NCI-H748 treated with DMSO at 0.1 percent for 48 hours (cell line): ENCODE measurements at regions not wholly inside any gene's neighbourhood (a gene's known extent, or its start where the extent isn't known, plus 50 kb on each side); places are given as distances from the start of the nearest gene placed in this dataset.

Source experiments
- DNase-seq: peaks from one replicate; lab custom pipeline; 2025; lab: John Stamatoyannopoulos, UW

- DNase-seq = no peak
Observed at GRCh38 chr1:54497338-54497737, 50.7 kb upstream of the ACOT11 start.

DNA sequence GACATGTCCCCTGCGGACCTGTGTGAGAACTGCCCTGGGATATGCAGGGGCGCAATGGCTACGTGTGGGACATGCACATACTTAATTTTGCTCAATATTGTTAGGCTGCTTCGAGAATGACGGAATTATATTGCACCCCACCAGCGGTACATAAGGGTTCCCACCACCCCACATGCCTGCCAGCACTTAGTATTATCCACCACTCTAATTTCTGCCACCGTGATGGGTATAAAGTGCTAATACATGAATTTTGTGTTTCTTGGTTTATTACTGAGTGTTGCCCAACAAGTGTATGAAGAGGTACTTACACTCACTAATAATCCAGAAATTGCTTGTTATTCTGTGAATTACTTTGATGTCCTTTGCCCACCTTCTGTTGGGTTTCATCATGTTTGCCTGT, 52.1 kb upstream of the ACOT11 start:
- no peak for DNase-seq

GRCh38 chr1:54493608-54494007, 54.4 kb upstream of the ACOT11 start:
- no peak for DNase-seq

DNA sequence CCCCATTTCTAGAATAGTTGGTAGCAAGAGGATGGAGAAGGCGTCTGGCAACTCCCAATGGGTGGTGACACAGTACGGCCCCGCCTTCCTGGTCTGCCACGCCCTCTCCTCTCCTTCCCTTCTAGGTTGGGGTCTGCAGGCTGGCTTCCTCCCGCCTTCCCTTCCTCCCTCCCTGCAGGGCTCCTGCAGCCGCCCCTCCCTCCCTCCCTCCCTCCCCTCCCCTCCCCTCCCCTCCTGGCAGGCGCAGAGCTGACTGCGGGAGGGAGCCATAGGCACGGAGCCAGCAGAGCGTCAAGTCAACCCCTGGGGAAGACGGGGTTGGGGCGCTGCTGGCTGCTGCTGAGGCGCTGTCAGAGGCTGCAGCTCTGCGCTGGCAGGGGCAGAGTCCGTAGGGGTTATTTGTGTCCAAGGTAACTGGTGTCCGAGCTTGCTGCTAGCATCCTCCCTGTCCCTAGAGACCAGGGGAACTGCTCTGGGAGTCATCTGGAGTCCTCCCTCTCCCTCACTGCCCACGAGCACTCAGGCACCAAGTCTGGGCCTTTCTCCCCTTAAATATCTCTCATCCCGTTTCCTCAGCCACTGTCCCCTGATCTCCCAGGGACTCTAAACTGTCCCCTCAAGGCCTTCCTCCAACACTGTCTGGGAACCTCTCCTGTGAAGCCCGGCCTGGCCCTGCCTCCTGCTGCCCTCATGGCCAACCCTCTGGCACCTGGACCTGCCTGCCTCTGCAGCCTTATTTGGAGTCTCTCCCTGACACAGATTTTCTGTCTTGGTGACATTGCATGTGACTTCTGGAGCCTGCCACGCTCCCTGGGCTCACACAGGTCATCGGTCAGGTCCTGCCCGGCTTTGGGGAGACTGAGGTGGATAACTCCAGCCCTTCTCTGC, 57.4 kb upstream of the ACOT11 start:
- no peak for DNase-seq

- DNase-seq = no peak
Observed at GRCh38 chr1:54489627-54490250, 58.3 kb upstream of the ACOT11 start.

GRCh38 chr1:54488779-54489626, 59.0 kb upstream of the ACOT11 start:
- DNase-seq = peak; percentile 69

GRCh38 chr1:54488065-54488750, 59.8 kb upstream of the ACOT11 start:
- DNase-seq = peak; percentile 81

DNA sequence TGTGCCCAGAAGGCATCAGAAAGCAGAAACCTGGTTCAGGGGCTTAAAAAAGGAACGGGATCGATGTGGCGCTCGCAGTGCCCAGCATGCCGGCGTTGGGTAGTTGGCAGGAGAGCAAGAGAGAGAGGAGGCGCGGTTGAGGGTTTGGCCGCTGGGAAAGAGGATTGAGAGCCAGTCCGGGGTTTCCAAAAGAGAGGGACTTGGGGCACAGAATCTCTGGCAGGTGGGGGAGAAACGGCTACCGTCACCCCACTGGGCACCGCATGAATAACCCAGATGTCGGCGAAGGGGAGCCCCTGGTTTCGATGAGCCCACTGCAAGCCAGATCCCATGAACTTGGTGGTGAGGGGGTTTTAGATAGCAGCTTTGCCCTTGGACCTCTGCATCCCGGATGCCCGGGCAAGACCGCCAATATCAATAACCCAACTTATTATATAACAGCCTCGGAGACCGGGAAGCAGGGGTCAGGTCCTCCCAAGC, 60.4 kb upstream of the ACOT11 start:
- DNase-seq = no peak

DNA sequence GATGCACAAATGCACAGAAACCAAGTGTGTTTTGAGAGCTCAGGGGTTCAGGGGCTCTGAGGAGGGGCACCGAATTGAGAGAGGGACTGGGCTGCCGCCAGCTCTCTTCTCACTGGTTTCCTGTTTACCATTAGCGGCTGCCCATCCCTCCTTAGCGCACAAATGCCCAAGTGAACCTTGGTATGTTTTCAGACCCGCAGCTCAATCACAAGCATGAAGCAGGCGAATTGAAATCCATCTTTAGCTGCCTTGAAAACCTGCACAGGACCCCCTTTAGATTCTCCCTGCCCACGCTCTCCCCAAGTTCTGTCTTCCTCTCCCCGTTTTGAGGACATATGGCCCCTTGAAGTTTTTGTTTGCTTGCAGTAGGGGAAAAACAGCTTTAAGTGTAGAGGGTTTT, 61.1 kb upstream of the ACOT11 start:
- DNase-seq = peak; percentile 39

DNA sequence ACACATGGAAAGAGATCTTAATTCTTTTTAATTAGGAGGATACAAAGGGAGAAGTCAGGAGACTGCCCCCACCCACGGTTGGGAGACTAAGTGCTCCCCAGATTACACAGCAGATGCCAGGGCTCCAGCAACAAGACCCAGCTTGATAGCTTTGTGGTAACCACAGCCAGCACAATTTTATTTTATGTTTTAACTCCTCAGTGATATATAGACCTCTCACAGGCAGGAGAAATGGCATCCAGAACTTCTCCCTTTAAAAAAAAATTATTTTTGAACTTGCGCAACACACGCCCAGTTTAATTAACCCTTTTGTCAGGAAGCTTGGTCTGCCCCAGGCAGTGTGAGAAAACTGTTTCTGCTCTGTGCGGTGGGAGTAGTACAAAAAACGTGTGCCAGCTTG, 62.6 kb upstream of the ACOT11 start:
- no peak for DNase-seq

- no peak for DNase-seq
Observed at GRCh38 chr1:54483875-54484437, 64.1 kb upstream of the ACOT11 start.

GRCh38 chr1:54481201-54481884, 66.7 kb upstream of the ACOT11 start:
- no peak for DNase-seq

DNA sequence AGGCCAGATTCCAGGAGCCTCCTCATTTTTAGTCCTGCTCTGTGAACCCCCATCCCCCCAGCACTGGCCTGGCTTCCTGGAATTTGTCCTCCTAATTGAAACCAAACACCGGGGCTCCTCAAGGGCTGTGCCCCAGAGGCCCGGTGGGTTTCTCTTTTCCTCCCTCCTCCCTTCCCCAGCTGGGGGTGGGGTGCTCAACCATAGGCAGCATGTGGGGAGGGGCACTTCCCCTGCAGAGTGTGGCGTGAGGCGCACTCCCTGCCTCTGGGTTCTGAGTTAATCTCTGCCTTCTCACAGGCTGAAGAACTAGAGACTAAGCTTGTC, 67.5 kb upstream of the ACOT11 start:
- DNase-seq = no peak

GRCh38 chr1:54479841-54480524, 68.0 kb upstream of the ACOT11 start:
- no peak for DNase-seq

DNA sequence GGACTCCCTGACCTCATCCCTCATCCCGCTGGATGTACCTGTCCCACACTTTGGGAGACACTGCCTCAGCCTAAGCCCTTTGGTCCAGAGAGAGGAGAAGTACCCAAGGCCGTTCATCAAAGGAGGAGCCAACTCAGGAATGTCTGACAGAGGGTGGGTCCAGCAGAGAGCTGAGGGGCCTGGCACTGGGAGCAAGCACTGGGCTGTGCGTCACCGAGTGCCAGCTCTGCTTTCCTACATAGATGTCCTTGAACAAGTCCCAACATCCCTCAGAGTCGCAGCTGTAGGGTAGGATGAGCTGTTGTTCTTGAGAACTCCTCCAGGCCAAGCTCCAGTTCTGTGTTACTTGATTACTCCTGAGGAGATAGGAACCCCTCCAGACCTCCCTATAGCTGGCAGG, 68.8 kb upstream of the ACOT11 start:
- DNase-seq = no peak

- no peak for DNase-seq
Observed at GRCh38 chr1:54477153-54477561, 70.9 kb upstream of the ACOT11 start.

GRCh38 chr1:54476530-54477109, 70.4 kb upstream of the SSBP3 start:
- DNase-seq = no peak

DNA sequence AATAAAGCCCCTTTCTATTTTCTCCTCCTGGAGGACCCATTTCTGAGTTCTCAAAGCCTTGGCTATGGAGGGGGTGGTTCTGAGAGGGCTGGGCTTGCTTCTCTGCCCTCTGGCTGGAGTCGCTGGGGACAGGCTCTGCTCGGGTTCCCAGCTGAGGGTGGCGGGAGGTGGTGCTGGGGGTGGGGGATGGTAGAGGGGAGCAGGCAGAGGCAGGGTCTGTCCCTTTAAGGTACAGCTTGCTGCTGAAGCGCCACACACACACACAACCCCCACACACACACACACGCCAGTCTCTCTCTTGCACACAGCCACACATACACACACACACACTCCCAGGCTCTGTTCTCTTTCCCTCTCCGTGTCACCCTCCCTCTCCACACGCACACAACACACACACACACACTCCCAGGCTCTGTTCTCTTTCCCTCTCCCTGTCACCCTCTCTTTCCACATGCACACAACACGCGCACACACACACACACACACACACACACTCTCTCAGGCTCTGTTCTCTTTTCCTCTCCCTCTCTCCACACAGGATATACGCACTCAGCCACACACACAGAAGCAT, 69.8 kb upstream of the SSBP3 start:
- no peak for DNase-seq

- DNase-seq = no peak
Observed at GRCh38 chr1:54475357-54475881, 69.2 kb upstream of the SSBP3 start.
